ENCODE measurements at regions not wholly inside any gene's neighbourhood (a gene's known extent, or its start where the extent isn't known, plus 50 kb on each side); places are given as distances from the start of the nearest gene placed in this dataset.

DNA sequence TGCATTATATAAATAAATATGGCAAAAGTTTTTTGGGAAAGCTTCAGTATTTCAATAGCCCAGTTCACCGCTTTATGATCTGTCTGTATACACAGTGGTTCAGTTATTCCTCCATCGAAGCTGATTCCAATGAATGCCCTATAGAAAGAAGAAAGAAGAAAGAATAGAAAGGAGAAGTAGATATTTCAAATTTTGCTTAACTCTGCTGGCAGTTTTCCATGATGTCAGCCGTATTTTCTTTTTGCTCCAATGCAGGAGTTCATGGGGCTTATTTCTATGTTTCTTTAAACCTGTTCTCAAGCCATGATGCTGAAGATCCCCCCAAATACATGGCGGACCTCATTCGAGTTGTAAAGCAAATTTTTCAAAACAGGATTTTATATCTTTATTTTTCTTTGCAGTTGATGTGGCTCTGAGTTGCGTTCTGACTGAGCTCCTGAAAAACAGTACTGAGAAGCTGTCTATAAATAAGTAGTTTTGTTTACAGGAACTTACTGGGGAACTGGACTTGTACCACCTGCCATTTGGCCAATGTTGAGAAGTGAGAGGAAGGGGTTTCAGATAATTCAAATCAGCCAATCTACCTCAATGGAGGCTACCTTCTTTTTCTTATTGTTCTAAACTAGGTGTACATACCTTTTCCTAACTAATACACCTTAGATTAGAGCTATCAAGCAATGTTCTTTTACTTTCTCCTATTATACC lies 418.5 kb upstream of the MEF2C start:
- H3K27ac ChIP-seq: no peak overlapping the region
- H3K36me3 ChIP-seq: no peaks in the 10 kb centered on the region
- DNase-seq (ENCODE audit: extremely low spot score in 2 of 2): no peak
- H3K9me3 ChIP-seq: no peaks in the 10 kb centered on the region
- H3K27me3 ChIP-seq: no peaks in the 10 kb centered on the region
- intact Hi-C loops (cut with DNase I): no loop called here
- no peaks in the 10 kb centered on the region for H3K4me1 ChIP-seq
- H3K4me3 ChIP-seq: no peak overlapping the region
- TF ChIP-seq, protein P1, sequence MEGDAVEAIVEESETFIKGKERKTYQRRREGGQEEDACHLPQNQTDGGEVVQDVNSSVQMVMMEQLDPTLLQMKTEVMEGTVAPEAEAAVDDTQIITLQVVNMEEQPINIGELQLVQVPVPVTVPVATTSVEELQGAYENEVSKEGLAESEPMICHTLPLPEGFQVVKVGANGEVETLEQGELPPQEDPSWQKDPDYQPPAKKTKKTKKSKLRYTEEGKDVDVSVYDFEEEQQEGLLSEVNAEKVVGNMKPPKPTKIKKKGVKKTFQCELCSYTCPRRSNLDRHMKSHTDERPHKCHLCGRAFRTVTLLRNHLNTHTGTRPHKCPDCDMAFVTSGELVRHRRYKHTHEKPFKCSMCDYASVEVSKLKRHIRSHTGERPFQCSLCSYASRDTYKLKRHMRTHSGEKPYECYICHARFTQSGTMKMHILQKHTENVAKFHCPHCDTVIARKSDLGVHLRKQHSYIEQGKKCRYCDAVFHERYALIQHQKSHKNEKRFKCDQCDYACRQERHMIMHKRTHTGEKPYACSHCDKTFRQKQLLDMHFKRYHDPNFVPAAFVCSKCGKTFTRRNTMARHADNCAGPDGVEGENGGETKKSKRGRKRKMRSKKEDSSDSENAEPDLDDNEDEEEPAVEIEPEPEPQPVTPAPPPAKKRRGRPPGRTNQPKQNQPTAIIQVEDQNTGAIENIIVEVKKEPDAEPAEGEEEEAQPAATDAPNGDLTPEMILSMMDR (IDR thresholded peaks at IDR 0.05): no peak
- TF ChIP-seq POLR2AphosphoS5 (IDR thresholded peaks at IDR 0.05; ENCODE audit: insufficient read depth in 1 of 2, low read depth in 1 of 2) (no peak), POLR2A (IDR thresholded peaks at IDR 0.05) (no peak)

DNA sequence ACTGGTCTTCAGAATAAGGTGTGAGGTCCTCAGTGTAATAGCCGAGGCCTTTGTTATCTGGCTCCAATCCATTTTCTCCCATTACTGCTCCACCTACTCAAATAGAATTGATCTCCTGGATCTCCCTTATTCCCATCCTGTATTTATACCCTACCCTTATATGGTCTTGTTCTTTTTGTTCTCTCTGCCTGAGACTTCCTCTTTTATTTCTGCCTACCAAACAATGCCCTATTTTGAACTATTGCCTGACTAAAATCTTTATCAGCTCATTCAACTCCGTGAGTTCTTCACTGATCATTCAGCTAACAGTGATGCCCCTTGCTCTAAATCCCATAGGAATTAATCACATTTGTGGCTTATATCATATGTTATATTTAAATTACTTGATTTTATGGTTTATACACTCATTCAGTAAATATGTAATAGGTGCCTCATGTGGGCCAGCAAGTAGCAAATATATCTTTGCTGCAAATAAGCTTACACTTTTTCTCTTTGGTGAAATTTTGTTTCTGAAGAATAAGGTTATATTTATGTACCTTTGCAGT lies 417.5 kb upstream of the MEF2C start:
- Histone ChIP-seq H3K27me3 (no peaks in the 10 kb centered on the region), H3K9me3 (no peaks in the 10 kb centered on the region), H3K4me1 (no peaks in the 10 kb centered on the region), H3K36me3 (no peaks in the 10 kb centered on the region), H3K27ac (no peak overlapping the region), H3K4me3 (no peak overlapping the region)
- DNase-seq (ENCODE audit: extremely low spot score in 2 of 2): no peak
- TF ChIP-seq, protein P1 (IDR thresholded peaks at IDR 0.05): no peak
- TF ChIP-seq POLR2A (IDR thresholded peaks at IDR 0.05): no peak
- intact Hi-C loops (cut with DNase I): no loop called here

DNA sequence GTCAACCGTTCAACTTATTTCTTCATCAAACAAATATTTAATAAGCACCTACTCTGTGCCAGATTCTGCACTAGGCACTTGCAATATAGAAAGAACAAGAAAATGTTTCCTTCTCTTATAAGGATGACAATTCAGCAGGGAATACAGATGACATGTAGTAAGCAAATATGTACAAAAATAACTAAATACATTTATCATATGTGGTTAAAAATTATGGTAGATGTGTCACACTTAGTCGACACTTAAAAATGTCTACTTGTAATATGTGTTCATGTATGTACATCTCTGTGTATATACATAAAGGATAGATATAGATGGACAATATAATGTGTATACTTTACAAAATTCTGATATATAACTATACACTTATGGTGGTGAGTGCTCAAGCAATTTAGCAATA lies 417.0 kb upstream of the MEF2C start:
- no peaks in the 10 kb centered on the region for H3K4me1 ChIP-seq
- no peak overlapping the region for H3K27ac ChIP-seq
- TF ChIP-seq, protein P1 (IDR thresholded peaks at IDR 0.05): no peak
- TF ChIP-seq POLR2A (IDR thresholded peaks at IDR 0.05) (no peak), POLR2AphosphoS5 (IDR thresholded peaks at IDR 0.05; ENCODE audit: insufficient read depth in 1 of 2, low read depth in 1 of 2) (no peak)
- no peaks in the 10 kb centered on the region for H3K9me3 ChIP-seq
- no peak for DNase-seq (ENCODE audit: extremely low spot score in 2 of 2)
- H3K4me3 ChIP-seq: no peak overlapping the region
- intact Hi-C loops (cut with DNase I): no loop called here
- no peaks in the 10 kb centered on the region for H3K36me3 ChIP-seq
- H3K27me3 ChIP-seq: no peaks in the 10 kb centered on the region

DNA sequence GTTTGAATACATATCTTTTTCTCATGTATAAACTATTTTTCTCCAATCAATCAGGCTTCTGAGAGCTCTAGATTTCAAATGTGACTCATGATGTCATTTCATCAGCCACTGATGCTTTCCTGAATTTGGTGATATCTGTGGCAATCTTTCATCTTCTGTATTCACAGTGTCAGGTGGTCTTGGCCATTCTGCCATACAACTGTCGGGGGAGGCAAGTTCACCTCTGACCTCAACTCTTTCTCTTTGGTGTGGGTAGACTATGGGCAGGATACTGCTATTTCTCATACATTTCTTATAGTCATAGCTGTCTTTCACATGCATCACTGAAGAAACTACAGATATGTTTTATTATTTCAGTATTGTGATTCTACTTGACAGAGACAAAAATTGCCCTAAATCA lies 414.1 kb upstream of the MEF2C start:
- H3K27ac ChIP-seq: no peak overlapping the region
- no peak overlapping the region for H3K4me3 ChIP-seq
- no peaks in the 10 kb centered on the region for H3K27me3 ChIP-seq
- H3K9me3 ChIP-seq: no peaks in the 10 kb centered on the region
- H3K36me3 ChIP-seq: no peaks in the 10 kb centered on the region
- intact Hi-C loops (cut with DNase I): no loop called here
- TF ChIP-seq, protein P1 (IDR thresholded peaks at IDR 0.05): no peak
- TF ChIP-seq POLR2A (IDR thresholded peaks at IDR 0.05): no peak
- H3K4me1 ChIP-seq: no peaks in the 10 kb centered on the region
- DNase-seq (ENCODE audit: extremely low spot score in 2 of 2): no peak

DNA sequence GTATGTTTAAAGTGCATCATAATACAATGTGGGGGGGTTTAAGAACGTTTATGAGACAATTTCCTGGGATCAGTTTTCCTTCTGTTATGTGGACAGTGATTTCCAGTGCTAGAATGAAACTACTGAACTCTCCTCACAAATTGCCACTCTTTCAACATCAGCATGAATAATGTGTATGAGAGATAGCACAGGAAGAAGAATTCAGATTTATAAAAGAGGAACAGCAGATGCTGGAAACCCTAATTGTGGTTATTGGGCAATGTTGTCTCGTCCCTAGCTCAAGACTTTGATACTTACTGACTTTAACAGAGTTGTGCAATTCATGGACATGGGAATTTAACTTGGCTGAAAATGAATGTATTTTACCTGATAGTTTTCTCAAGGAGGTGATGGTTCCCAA lies 410.8 kb upstream of the MEF2C start:
- no peak overlapping the region for H3K4me3 ChIP-seq
- H3K36me3 ChIP-seq: no peaks in the 10 kb centered on the region
- no peak for DNase-seq (ENCODE audit: extremely low spot score in 2 of 2)
- H3K9me3 ChIP-seq: no peaks in the 10 kb centered on the region
- intact Hi-C loops (cut with DNase I): no loop called here
- TF ChIP-seq POLR2AphosphoS5 (IDR thresholded peaks at IDR 0.05; ENCODE audit: insufficient read depth in 1 of 2, low read depth in 1 of 2): no peak
- TF ChIP-seq, protein P1 (IDR thresholded peaks at IDR 0.05): no peak
- no peak for TF ChIP-seq POLR2A (IDR thresholded peaks at IDR 0.05)
- no peaks in the 10 kb centered on the region for H3K4me1 ChIP-seq
- H3K27ac ChIP-seq: no peak overlapping the region
- H3K27me3 ChIP-seq: no peaks in the 10 kb centered on the region
